IgD-negative memory B cell (primary cell): ENCODE measurements at regions not wholly inside any gene's neighbourhood (a gene's known extent, or its start where the extent isn't known, plus 50 kb on each side); places are given as distances from the start of the nearest gene placed in this dataset.
A peak's percentile ranks its signal among the peaks of the same experiment; 100 is the strongest.
"Not testable (repeated sequence)": the region's sequence is repeated elsewhere in the genome, so short reads cannot be mapped to it uniquely, and the experiment has no call there.

Experiments used
- H3K27ac Mint-ChIP-seq, 3 donors: one replicate each; pipeline ENCODE4 v1.8.0; 2020 to 2022; ENCODE audit warnings: mild to moderate bottlenecking in 3 of 3, mixed read lengths in 3 of 3, moderate library complexity in 1 of 3
- H3K27me3 Mint-ChIP-seq: one replicate; pipeline ENCODE4 v1.8.0; 2021; ENCODE audit warnings: mixed read lengths
- H3K36me3 Mint-ChIP-seq: one replicate; pipeline ENCODE4 v1.8.0; 2020; ENCODE audit warnings: mild to moderate bottlenecking, mixed read lengths
- H3K4me1 Mint-ChIP-seq, 3 donors: one replicate each; pipeline ENCODE4 v1.8.0; 2020 to 2022; ENCODE audit warnings: mixed read lengths in 3 of 3, mild to moderate bottlenecking in 1 of 3
- H3K4me3 Mint-ChIP-seq, 4 donors: one replicate each; pipeline ENCODE4 v1.8.0; 2020 to 2022; ENCODE audit warnings: mild to moderate bottlenecking in 4 of 4, mixed read lengths in 4 of 4, moderate library complexity in 3 of 4
- H3K9me3 Mint-ChIP-seq, 3 donors: one replicate each; pipeline ENCODE4 v1.8.0; 2020 to 2021; ENCODE audit warnings: mixed read lengths in 3 of 3, mild to moderate bottlenecking in 1 of 3

DNA sequence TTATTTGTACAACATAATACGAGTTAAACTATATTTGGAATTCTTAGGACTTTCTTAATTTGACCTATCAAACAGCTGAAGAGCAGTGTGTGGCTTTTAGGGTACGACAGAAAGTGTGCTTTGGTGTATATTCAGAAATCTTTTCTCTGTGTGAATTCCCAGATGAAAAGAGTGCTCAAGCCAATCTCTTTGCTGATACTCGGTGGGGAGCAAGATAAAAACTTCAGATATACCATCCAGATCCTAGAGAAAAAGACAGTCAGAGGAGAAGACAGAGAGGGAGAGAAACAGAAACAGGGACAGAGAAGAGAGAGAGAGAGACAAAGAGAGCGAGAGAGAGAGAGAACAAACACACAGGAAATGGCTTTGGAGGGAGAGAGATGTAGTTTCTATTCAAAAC lies 658.3 kb upstream of the CPEB2 start:
- Mint-ChIP-seq H3K27ac (no peak overlapping the region), H3K9me3 (no peaks in the 10 kb centered on the region), H3K4me3 (peak overlapping the region in 2 of 4 donors; percentile 77 to 83), H3K27me3 (no peaks in the 10 kb centered on the region), H3K36me3 (peaks cover 2% of the 10 kb centered on the region), H3K4me1 (peaks cover 19 to 37% (median 27%) of the 10 kb centered on the region in 3 donors)

DNA sequence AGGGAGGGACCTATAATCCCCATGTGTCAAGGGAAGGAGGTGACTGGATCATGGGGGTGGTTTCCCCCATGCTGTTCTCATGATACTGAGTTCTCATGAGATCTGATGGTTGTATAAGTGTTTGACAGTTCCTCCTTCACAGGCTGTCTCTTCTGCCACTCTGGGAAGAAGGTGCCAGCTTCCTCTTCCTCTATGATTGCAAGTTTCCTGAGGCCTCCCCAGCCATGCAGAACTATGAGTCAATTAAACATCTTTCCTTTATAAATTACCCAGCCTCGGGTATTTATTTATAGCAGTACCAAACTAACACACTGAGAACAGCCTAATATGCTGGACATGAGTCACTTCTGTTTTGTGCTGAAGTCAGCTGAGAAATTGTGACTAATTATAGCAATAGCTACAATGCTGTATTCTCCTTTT lies 656.9 kb upstream of the CPEB2 start:
- H3K9me3 Mint-ChIP-seq, result no peaks in the 10 kb centered on the region

DNA sequence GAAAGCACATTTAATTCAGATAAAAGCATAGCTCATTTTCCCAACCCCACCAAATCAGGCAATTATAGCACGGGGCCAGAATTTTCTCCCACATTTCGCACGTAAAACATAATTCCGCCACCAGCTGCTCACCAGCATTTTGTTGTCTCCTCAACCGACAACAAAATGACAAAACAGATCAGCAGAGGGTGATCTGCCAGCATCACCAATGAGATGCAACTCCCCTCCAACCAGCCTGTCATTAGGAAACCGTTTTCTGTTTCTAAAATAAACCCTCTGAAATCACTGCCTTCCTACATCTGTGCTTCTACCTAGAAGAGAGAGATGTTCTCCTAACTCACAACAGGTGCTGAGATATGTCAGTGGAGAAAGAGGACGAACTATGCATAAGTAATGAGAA lies 654.8 kb upstream of the CPEB2 start:
- Mint-ChIP-seq H3K36me3 (peaks cover 2% of the 10 kb centered on the region), H3K9me3 (no peaks in the 10 kb centered on the region), H3K27ac (no peak overlapping the region), H3K4me3 (no peak overlapping the region), H3K27me3 (no peaks in the 10 kb centered on the region), H3K4me1 (peaks cover 9 to 21% (median 13%) of the 10 kb centered on the region in 3 donors)

More for the DNA sequence above, 656.9 kb upstream of the CPEB2 start:
- H3K27me3 Mint-ChIP-seq, result no peaks in the 10 kb centered on the region
- peak overlapping the region in 1 of 4 donors; percentile 75 for H3K4me3 Mint-ChIP-seq
- H3K4me1 Mint-ChIP-seq, result peaks cover 10 to 23% (median 14%) of the 10 kb centered on the region in 3 donors
- H3K36me3 Mint-ChIP-seq, result peaks cover 2% of the 10 kb centered on the region
- no peak overlapping the region for H3K27ac Mint-ChIP-seq

DNA sequence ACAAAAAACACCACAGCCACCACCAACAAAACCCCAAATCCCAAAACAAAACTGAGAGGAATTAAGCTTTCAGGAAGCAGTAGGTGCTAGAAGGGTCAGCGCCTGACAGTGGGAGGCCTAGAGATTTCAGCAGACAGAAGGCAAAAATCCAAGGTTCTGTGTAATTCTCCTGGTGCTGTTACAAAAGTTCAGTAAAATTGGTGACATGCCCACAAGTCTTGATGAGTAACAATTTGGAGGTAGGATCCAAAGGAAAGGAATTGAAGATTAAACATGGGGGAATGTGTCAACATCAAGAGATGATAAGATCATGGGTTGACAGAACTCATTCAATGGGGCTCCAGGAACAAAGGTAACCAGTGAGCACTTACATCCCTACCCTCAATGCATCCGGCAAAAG lies 653.8 kb upstream of the CPEB2 start:
- Mint-ChIP-seq H3K27me3 (no peaks in the 10 kb centered on the region), H3K27ac (no peak overlapping the region), H3K4me3 (no peak overlapping the region), H3K9me3 (no peaks in the 10 kb centered on the region), H3K36me3 (peaks cover 2% of the 10 kb centered on the region), H3K4me1 (peaks cover 9 to 22% (median 18%) of the 10 kb centered on the region in 3 donors)

DNA sequence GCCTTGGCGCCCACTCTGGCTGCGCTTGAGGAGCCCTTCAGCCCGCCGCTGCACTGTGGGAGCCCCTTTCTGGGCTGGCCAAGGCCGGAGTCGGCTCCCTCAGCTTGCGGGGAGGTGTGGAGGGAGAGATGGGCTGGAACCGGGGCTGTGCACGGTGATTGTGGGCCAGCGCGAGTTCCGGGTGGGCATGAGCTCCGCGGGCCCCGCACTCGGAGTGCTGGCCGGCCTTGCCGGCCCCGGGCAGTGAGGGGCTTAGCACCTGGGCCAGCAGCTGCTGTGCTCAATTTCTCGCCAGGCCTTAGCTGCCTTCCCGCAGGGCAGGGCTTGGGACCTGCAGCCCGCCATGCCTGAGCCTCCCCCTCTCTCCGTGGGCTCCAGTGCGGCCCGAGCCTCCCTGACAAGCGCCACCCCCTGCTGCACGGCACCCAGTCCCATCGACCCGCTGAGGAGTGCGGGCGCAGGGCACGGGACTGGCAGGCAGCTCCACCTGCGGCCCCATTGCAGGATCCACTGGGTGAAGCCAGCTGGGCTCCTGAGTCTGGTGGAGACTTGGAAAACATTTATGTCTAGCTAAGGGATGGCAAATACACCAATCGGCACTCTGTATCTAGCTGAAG lies 643.6 kb upstream of the CPEB2 start:
- not testable (repeated sequence) for H3K27ac Mint-ChIP-seq, H3K27me3 Mint-ChIP-seq, H3K36me3 Mint-ChIP-seq, H3K4me3 Mint-ChIP-seq, H3K4me1 Mint-ChIP-seq, H3K9me3 Mint-ChIP-seq

DNA sequence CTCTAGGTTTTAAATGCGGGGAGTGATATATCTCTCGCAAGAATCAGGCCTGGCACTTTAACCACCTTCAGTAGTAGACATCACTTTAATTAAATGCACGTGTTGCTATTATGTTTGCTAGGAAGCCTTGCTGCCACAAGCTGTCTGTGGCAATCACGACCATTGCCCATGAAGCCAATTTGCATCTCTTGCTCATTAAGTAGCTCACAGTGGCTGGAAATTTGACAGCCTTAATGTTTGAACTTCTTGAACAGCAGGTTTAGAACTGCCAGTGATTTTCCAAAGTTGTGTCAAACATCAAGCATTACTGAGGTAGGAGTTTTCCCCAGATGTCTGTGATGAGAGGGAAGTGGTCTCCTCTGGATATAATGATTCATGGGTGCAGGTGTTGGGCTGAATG lies 642.3 kb upstream of the CPEB2 start:
- Mint-ChIP-seq H3K4me3 (no peak overlapping the region), H3K9me3 (peaks cover 0 to 2% (median 0%) of the 10 kb centered on the region in 3 donors), H3K36me3 (no peaks in the 10 kb centered on the region), H3K27me3 (no peaks in the 10 kb centered on the region), H3K4me1 (peaks cover under 1 to 4% (median 1%) of the 10 kb centered on the region in 3 donors), H3K27ac (no peak overlapping the region)

DNA sequence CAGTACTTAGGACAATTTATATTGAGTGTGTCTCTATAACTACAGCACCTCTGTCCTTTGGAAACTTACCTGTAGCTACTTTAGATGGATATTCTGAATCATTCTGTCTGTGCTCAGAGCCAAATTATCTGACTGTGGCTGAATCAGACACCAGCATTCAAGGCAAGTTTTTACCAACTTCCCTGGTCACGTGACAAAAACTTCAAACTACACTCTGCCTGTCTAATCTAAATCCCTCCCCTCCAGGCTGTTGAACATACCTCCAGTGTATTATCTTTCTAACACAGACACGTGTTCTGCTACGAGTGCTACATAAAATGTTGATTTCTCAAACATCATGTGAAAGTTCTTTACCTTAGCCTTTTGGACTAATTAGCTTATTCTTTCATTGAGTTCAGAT lies 641.2 kb upstream of the CPEB2 start:
- H3K27ac Mint-ChIP-seq, result no peak overlapping the region
- H3K9me3 Mint-ChIP-seq, result peaks cover 0 to 2% (median 0%) of the 10 kb centered on the region in 3 donors
- H3K4me1 Mint-ChIP-seq, result peaks cover 1 to 13% (median 11%) of the 10 kb centered on the region in 3 donors
- H3K4me3 Mint-ChIP-seq, result no peak overlapping the region
- H3K27me3 Mint-ChIP-seq, result no peaks in the 10 kb centered on the region
- H3K36me3 Mint-ChIP-seq, result no peaks in the 10 kb centered on the region

DNA sequence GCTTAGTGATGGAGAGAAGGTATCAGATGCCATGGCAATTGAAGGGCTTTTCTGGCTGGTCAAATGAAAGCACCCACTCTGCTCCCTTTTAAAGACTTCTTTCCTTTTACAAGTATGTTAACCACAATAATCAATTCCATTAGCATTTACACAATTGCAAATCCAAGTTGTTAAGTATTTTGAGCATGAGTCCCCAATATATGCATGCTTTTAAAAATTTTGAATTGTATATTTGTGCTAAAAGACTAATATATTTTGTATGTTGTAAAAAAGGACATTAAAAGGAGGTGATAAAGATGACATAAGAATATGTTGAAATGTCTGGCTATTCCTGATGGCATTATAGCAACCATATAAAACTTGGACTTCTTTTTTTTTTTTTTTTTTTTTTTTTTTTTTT lies 639.9 kb upstream of the CPEB2 start:
- Mint-ChIP-seq H3K36me3 (no peaks in the 10 kb centered on the region), H3K27ac (no peak overlapping the region)

DNA sequence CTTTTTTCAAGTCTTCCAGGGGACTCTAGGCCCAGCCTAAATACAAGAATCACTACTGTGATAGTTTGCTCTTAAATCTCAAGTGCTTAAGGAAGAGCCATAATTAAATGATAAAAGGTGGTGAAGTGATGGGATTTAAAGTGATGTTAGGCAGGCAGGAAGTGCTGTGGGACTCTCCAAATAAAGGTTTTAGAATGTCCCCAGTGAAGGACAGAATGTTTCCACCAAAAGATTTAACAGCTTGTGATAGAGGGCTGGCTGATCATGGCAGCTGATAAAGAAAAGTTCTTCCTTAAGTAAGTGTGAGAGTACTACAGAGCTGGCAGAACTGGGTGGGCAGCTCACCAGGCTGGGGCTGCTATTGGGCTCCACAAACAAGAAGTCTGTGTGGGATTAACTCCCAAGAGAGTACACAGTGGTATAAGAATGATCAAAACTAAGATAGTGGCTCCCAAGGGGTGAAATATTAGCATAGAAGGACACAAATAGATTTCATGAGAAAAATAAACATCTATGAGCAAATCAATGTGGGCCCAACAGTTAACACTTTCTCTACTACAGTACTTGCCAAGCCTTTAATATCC lies 637.2 kb upstream of the CPEB2 start:
- no peaks in the 10 kb centered on the region for H3K36me3 Mint-ChIP-seq
- H3K27ac Mint-ChIP-seq, result no peak overlapping the region
- peaks cover 1 to 19% (median 13%) of the 10 kb centered on the region in 3 donors for H3K4me1 Mint-ChIP-seq
- H3K4me3 Mint-ChIP-seq, result peak overlapping the region in 1 of 4 donors; percentile 75
- peaks cover 0 to 2% (median 0%) of the 10 kb centered on the region in 3 donors for H3K9me3 Mint-ChIP-seq
- no peaks in the 10 kb centered on the region for H3K27me3 Mint-ChIP-seq

More for the DNA sequence above, 639.9 kb upstream of the CPEB2 start:
- no peak overlapping the region for H3K4me3 Mint-ChIP-seq
- H3K9me3 Mint-ChIP-seq, result peaks cover 0 to 2% (median 0%) of the 10 kb centered on the region in 3 donors
- no peaks in the 10 kb centered on the region for H3K27me3 Mint-ChIP-seq
- H3K4me1 Mint-ChIP-seq, result peaks cover 1 to 18% (median 13%) of the 10 kb centered on the region in 3 donors

DNA sequence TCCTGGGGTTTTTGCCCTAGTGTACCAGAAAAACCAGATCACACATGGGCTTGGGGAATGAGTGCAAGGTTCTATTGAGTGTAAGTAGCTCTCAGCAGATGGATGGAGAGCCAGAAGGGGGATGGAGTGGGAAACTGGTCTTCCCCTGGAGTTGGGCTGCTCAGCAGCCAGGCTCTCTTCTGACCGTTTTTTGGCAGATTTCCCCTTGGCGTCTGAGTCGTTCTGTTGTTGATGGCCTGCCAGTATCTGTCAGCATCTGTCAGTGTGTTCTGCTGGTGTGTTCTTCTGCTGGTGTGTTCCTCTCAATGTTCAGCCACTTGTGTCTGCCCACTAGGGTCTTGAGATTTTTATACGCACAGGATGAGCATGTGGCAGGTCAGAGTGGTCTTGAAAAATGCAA lies 633.9 kb upstream of the CPEB2 start:
- no peaks in the 10 kb centered on the region for H3K27me3 Mint-ChIP-seq
- H3K27ac Mint-ChIP-seq, result no peak overlapping the region
- peaks cover 4% of the 10 kb centered on the region for H3K36me3 Mint-ChIP-seq
- no peak overlapping the region for H3K4me3 Mint-ChIP-seq
- peaks cover 0 to 17% (median 13%) of the 10 kb centered on the region in 3 donors for H3K4me1 Mint-ChIP-seq
- H3K9me3 Mint-ChIP-seq, result peaks cover 1 to 12% (median 5%) of the 10 kb centered on the region in 3 donors

DNA sequence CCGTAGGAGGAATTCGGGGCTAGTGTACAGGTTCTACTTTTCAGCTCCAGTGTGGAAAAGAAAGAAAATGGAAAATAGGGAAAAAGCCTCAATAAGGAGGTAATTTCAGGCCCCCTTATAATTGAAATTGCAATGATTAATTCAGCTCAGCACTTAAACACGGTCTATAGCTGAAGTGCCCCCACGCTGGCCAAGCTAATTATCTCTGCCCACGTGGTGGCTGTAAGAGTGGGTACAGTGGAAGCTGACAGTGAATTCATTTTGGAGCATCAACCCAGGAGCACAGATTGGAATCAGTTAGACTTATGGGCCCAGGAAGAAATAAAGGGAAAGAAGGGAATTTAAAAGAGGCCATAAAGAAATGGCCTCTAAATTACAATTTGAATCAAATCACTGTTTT lies 631.1 kb upstream of the CPEB2 start:
- Mint-ChIP-seq H3K36me3 (peaks cover 4% of the 10 kb centered on the region), H3K27ac (no peak overlapping the region), H3K4me1 (peaks cover 0 to 5% (median 1%) of the 10 kb centered on the region in 3 donors), H3K9me3 (peaks cover 1 to 12% (median 5%) of the 10 kb centered on the region in 3 donors), H3K27me3 (no peaks in the 10 kb centered on the region), H3K4me3 (no peak overlapping the region)

DNA sequence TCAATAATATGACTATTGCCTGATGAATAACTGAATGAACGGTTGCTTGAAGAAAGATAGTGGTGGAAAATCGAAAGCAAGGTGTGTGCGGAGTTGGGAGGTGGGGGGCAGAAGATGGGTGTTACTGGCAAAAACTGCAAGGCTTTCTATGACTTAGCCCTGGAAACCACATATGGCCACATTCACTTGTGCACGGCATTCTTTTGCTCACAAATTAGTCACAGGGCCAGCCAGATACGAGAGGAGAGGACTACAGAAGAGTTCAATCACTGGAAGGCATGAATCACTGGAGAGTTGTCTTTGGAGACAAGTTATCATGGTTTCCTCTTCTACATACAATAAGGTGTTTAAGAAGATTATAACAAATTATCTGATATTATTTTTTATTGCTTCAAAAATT lies 626.5 kb upstream of the CPEB2 start:
- Mint-ChIP-seq H3K4me3 (no peak overlapping the region), H3K27me3 (no peaks in the 10 kb centered on the region), H3K9me3 (peaks cover 0 to 12% (median 5%) of the 10 kb centered on the region in 3 donors), H3K36me3 (peaks cover 4% of the 10 kb centered on the region), H3K4me1 (no peaks in the 10 kb centered on the region), H3K27ac (no peak overlapping the region)

DNA sequence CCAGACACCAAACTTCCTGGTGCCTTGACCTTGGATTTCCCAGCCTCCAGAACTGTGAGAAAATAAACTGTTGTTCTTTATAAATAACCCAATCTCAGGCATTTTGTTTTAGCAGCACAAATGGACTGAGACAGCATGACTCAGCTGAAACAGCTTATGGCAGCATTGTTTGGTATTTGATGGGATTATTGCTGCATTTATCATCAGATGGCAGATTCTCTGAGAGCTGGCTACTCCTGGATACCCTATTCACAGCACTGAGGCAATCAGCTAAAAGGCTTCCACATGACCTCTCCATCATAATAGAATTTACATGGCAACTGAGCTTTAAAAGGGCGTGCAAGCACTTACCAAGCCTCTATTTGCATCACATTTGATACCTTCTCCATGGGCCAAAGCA lies 623.1 kb upstream of the CPEB2 start:
- Mint-ChIP-seq H3K4me3 (no peak overlapping the region), H3K4me1 (peaks cover 0 to 6% (median 4%) of the 10 kb centered on the region in 3 donors), H3K9me3 (no peaks in the 10 kb centered on the region), H3K27ac (no peak overlapping the region), H3K36me3 (no peaks in the 10 kb centered on the region), H3K27me3 (peaks cover 1% of the 10 kb centered on the region)

DNA sequence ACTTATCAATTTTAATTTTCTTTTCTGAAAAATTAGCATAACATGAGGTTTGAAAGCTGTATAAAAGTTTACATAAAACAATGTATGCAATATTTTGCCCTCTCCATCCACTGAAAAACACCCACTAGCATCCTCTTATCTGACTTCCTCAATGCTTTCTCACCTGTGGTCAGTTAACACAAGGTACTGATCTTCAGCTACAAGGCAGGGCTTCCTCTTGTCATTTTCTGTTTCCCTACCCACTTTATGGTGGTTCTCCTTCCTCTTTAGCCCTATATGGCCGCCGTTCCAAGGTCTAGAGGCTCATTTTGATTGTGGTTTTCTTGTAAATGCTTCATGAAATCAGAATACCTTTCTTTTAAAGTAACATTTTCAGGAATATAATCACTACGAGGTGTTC lies 618.6 kb upstream of the CPEB2 start:
- Mint-ChIP-seq H3K4me3 (no peak overlapping the region), H3K27ac (no peak overlapping the region), H3K36me3 (no peaks in the 10 kb centered on the region), H3K4me1 (peaks cover 0 to 6% (median 5%) of the 10 kb centered on the region in 3 donors), H3K9me3 (no peaks in the 10 kb centered on the region), H3K27me3 (peaks cover 3% of the 10 kb centered on the region)

DNA sequence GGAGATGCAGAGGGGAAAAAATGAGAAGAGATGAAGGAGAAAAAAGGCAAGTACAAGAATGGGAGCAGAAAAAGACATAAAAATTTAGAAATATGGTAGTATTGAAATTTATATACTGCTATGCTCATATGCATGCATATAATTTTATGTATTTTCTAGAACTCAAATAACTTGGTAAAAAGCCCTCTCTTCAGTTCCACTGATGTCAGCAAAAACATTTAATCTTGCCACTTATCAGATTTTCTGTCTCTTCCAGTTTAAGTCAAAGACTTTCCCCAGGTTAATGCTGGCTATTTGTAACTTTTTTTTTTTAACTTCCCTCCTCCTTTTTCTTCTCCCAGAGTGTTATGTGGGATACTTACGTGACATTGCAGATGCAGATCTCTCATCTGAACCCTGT lies 617.5 kb upstream of the CPEB2 start:
- Mint-ChIP-seq H3K27ac (peak overlapping the region in 1 of 3 donors; percentile 51), H3K36me3 (peaks cover 3% of the 10 kb centered on the region), H3K4me3 (no peak overlapping the region), H3K4me1 (peaks cover 0 to 6% (median 5%) of the 10 kb centered on the region in 3 donors), H3K27me3 (peaks cover 3% of the 10 kb centered on the region), H3K9me3 (no peaks in the 10 kb centered on the region)

DNA sequence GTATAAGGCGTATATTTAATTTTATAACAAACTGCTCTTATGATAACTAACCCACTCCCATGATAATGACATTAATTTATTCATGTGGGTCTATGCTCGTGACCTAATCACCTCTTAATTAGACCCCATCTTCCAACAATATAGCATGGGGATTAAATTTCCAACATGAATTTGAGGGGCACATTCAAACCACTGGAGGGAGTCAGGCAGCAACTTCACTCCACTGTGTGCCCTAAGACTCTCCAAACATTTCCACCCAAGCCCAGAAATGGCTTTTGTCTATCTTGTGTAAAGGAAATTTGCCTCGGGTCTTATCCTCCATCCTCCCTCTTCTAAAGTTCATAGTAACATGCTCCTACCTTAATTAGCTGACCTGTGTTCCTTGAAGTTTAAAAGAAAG lies 616.1 kb upstream of the CPEB2 start:
- H3K36me3 Mint-ChIP-seq, result peaks cover 3% of the 10 kb centered on the region
- no peak overlapping the region for H3K4me3 Mint-ChIP-seq
- H3K27me3 Mint-ChIP-seq, result peaks cover 3% of the 10 kb centered on the region
- peaks cover 0 to 6% (median 5%) of the 10 kb centered on the region in 3 donors for H3K4me1 Mint-ChIP-seq
- H3K9me3 Mint-ChIP-seq, result no peaks in the 10 kb centered on the region
- H3K27ac Mint-ChIP-seq, result no peak overlapping the region
